Adrenal gland (tissue), 9 donors: ENCODE measurements at regions not wholly inside any gene's neighbourhood (a gene's known extent, or its start where the extent isn't known, plus 50 kb on each side); places are given as distances from the start of the nearest gene placed in this dataset.

Source experiments
- DNase-seq, 7 donors: peaks; one replicate each; pipeline ENCODE4 v3.0.0-alpha.2; 2019 to 2020
- H3K27ac ChIP-seq, 5 donors: fragments of 200-600 bp; sonication (generic) in 4 of 5; 1 replicate in 3 of 5; 2 replicates in 2 of 5; pipeline versions ENCODE4 v1.5.1 to v1.8.0; 2016 to 2020; ENCODE audit warnings: mild to moderate bottlenecking in 1 of 5
- H3K27me3 ChIP-seq: fragments of 200-600 bp; 2 replicates; pipeline ENCODE4 v1.8.0; 2021
- H3K36me3 ChIP-seq, 2 donors: fragments of 200-600 bp; replicated peaks in 1 of 2; 1 replicate in 1 of 2; 2 replicates in 1 of 2; pipeline versions ENCODE4 v1.5.1 to v1.8.0; 2018 to 2022
- H3K4me1 ChIP-seq, 2 donors: fragments of 200-600 bp; replicated peaks in 1 of 2; 1 replicate in 1 of 2; 2 replicates in 1 of 2; pipeline versions ENCODE4 v1.5.1 to v1.8.0; 2018 to 2021
- H3K4me3 ChIP-seq, 4 donors: fragments of 200-600 bp; sonication (generic) in 3 of 4; one replicate each; pipeline ENCODE4 v1.5.1; 2016 to 2018
- H3K9me3 ChIP-seq, 3 donors: fragments of 200-600 bp; sonication (generic) in 1 of 3; replicated peaks in 1 of 3; 1 replicate in 2 of 3; 2 replicates in 1 of 3; pipeline versions ENCODE4 v1.5.1 to v1.8.0; 2016 to 2021
- CTCF ChIP-seq, 6 experiments: fragments of 450-650 bp in 4 of 6; fragments of 200-600 bp in 2 of 6; sonication (generic) in 1 of 6; IDR thresholded peaks; 1 replicate in 5 of 6; 2 replicates in 1 of 6; pipeline versions ENCODE4 v1.5.1 to v1.8.0; 2016 to 2021; ENCODE audit warnings: antibody characterized with exemption in 6 of 6, mild to moderate bottlenecking in 2 of 6, moderate library complexity in 1 of 6
- POLR2A ChIP-seq, 2 donors: fragments of 450-650 bp; IDR thresholded peaks; one replicate each; pipeline ENCODE4 v1.6.1; 2017; ENCODE audit warnings: antibody characterized with exemption in 2 of 2, mild to moderate bottlenecking in 2 of 2, moderate library complexity in 1 of 2
- WGBS, 4 donors: extraction: QIAGEN DNeasy Blood & Tissue Kit in 2 of 4; methylation state at CpG; one replicate each; pipeline versions ENCODE4 v1.1.5 to v1.1.7; 2013 to 2017; 5-methylcytosine and 5-hydroxymethylcytosine counted together
- intact Hi-C, 2 donors: fragments of 100-400 bp; cut with DNase I; formaldehyde crosslinking; loops; one replicate each; pipeline versions ENCODE4 v1.14.1 to v1.15.0; 2022 to 2023
- donor health status: healthy with polysubstance abuse.
- donor health status: Bipolar disorder and iron deficiency.
- donor health status: DM: yes; HTN: yes; CAD: no.
- donor health status: DM: no; HTN: no; CAD: no.
- donor health status: DM: no; HTN: no; CAD: no.

DNA sequence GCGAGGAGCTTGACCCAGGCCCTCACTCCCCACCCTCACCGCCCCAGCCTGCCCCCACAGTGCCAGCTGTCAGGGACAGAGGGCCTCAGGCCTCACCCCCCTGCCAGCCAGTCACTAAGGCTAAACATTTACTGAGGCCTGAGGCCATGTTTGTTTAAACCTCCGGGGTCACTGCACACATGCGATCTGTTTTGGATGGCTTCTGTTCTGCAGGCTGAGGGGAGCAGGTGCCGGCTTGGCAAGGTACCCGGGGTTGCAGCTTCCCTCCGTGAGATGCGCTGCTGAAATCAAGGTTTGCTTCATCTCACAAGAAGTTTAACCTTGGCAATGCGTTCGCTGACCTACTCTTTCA, 103.3 kb upstream of the BOD1 start:
- 37 to 54% (median 44%) methylated on average over 10 of the region's 10 CpGs for WGBS, 4 donors
- TF ChIP-seq CTCF (IDR thresholded peaks at IDR 0.05), result no peak
- no peak for TF ChIP-seq POLR2A (IDR thresholded peaks at IDR 0.05)
- Histone ChIP-seq H3K27ac (peak overlapping the region in 1 of 5 donors; percentile 29), H3K4me3 (no peak overlapping the region), H3K27me3 (no peaks in the 10 kb centered on the region), H3K9me3 (no peaks in the 10 kb centered on the region), H3K36me3 (no peaks in the 10 kb centered on the region), H3K4me1 (peaks cover 9 to 12% of the 10 kb centered on the region in 2 donors)
- intact Hi-C loops, result no loop called here
- DNase-seq, result peak in 2 of 7 donors; percentile 40 to 60

DNA sequence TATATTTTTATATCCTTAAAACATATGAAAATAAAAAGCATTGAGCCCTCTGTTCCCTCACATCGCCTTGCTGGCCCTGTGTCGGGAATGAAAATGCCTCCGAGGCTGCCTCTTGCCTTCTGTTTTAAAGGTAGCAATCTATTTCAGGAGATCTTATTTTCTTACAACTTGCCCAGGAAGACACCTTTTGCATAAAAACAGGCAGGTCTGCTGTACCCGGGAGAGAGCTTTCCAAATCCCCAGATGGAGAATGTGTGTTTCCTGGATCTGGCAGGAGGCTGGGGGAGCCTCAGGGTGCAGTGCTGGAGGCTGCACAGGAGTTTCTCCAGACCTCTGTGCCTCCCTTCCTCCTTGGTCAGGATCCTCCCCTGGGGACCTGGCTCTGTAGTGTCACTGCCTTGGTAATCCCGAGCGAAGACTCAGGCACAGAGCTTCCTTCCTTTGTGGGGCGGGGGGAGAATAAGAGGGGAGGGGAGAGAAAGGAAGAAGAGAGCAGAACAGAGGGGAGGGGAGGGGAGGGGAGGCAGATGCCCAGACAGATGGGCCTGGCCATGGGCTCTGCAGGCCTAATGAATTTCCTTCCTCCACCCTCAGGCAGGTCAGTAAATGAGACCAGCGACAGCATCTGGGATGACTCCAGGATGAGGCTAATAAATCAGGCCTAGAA, 104.0 kb upstream of the BOD1 start:
- Histone ChIP-seq H3K27ac (peak overlapping the region in 1 of 5 donors; percentile 18), H3K36me3 (no peaks in the 10 kb centered on the region), H3K4me1 (peaks cover 2 to 9% of the 10 kb centered on the region in 2 donors), H3K27me3 (no peaks in the 10 kb centered on the region), H3K9me3 (no peaks in the 10 kb centered on the region), H3K4me3 (no peak overlapping the region)
- intact Hi-C loops, result no loop called here
- TF ChIP-seq CTCF (IDR thresholded peaks at IDR 0.05) (no peak), POLR2A (IDR thresholded peaks at IDR 0.05) (no peak)
- DNase-seq, result no peak
- 61 to 79% (median 71%) methylated on average over 7 to 8 of the region's 8 CpGs for WGBS, 4 donors

DNA sequence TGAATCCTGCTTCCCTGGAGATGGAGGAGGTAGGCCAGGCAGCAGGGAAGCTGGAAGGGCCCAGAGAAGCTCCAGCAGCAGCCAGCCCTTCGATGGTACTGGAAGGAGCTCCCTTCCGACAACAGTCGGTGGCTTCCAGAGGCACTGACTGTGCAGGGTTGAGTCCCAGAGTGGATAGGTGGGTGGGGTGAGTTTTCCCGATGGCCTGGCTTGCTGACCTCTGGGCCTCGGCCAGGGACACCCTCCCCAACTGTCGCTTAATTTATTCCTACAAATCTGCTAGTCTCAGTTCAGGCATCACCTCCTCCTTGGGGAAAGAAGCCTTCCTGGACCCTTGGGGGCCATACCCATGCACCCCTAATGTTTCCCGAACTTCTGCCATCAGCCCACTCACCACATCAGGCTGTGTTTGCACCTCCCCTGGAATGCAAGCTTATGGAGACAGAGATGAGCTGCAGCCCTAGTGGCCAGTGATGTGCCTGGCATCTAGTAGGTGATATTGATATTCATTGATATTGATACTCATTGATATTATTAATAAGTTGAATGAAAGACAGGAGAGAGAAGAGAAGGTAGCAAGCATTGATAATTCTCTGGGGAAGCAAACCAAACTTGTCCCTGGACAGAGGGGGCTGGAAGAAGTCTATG, 104.6 kb upstream of the BOD1 start:
- 63 to 88% (median 71%) methylated on average over 4 to 7 of the region's 7 CpGs for WGBS, 4 donors
- intact Hi-C loops, result no loop called here
- H3K36me3 ChIP-seq, result no peaks in the 10 kb centered on the region
- peaks cover 0 to 9% of the 10 kb centered on the region in 2 donors for H3K4me1 ChIP-seq
- H3K9me3 ChIP-seq, result no peaks in the 10 kb centered on the region
- H3K4me3 ChIP-seq, result no peak overlapping the region
- DNase-seq, result no peak
- no peaks in the 10 kb centered on the region for H3K27me3 ChIP-seq
- H3K27ac ChIP-seq, result peak overlapping the region in 1 of 5 donors; percentile 18
- TF ChIP-seq POLR2A (IDR thresholded peaks at IDR 0.05), result no peak
- TF ChIP-seq CTCF (IDR thresholded peaks at IDR 0.05), result peak in 1 of 6 experiments; percentile 9

GRCh38 chr5:173721601-173722232, 105.3 kb upstream of the BOD1 start:
- H3K27me3 ChIP-seq, result no peaks in the 10 kb centered on the region
- no peaks in the 10 kb centered on the region for H3K36me3 ChIP-seq
- no peak overlapping the region for H3K4me3 ChIP-seq
- TF ChIP-seq CTCF (IDR thresholded peaks at IDR 0.05), result no peak
- TF ChIP-seq POLR2A (IDR thresholded peaks at IDR 0.05), result no peak
- intact Hi-C loops, result no loop called here
- WGBS, 4 donors, result 83 to 92% (median 85%) methylated on average over 10 of the region's 10 CpGs
- H3K9me3 ChIP-seq, result no peaks in the 10 kb centered on the region
- DNase-seq, result no peak
- no peak overlapping the region for H3K27ac ChIP-seq
- peaks cover 0 to 9% of the 10 kb centered on the region in 2 donors for H3K4me1 ChIP-seq
